ENCODE measurements at regions not wholly inside any gene's neighbourhood (a gene's known extent, or its start where the extent isn't known, plus 50 kb on each side); places are given as distances from the start of the nearest gene placed in this dataset.
"Not testable (repeated sequence)": the region's sequence is repeated elsewhere in the genome, so short reads cannot be mapped to it uniquely, and the experiment has no call there.

DNA sequence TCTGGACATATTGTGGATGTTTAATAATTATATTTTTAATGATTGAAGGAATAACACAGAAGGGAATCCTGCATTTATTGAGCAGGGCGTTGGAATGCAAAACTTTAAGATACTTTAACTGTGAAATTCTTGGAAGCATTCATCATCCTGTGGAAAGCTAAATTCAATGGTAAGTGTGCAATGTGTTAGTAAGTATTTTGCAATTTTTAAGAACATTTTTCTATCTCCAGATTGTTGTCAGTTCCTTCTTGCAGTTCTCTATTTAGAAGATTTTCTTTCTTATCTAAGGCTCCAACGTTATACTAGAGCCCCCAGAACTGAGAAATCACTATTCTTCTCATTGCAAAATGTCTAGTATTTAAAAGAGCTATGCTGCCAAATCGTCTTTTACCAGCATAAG lies 132.2 kb upstream of the TSC22D2 start:
- no peaks in the 10 kb centered on the region for H3K9me3 ChIP-seq (ENCODE audit: control insufficient read depth, low read depth, low read length)
- no peaks in the 10 kb centered on the region for H3K4me1 ChIP-seq (ENCODE audit: control insufficient read depth, low read depth, low read length)
- H3K27ac ChIP-seq (ENCODE audit: low read length) = no peak overlapping the region
- no peak overlapping the region for H3K9ac ChIP-seq (ENCODE audit: low read length)
- no peaks in the 10 kb centered on the region for H3K27me3 ChIP-seq (ENCODE audit: control insufficient read depth, insufficient read depth, low read length)
- H3K36me3 ChIP-seq (ENCODE audit: control insufficient read depth, low read depth, low read length) = no peaks in the 10 kb centered on the region
- no peak overlapping the region for H3K4me3 ChIP-seq (ENCODE audit: low read length)

DNA sequence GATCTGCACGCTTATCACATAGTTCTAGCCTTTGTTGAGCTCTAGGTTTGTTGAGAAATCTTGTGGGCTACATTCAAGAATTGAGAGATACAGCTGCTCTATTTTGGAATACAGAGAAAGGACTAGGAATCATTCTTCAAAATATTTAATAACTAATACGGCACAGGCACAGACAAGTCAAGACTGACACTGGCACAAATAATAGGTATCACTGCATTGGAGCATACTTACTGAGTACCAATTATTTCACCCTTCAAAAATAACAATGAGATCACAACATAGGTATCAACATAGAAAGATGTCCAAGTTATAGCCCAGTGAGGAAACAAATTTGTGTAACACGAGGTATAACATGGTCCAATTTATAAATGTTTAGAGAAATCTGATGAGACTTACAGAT lies 133.7 kb upstream of the TSC22D2 start:
- H3K9ac ChIP-seq (ENCODE audit: low read length) = no peak overlapping the region
- H3K27me3 ChIP-seq (ENCODE audit: control insufficient read depth, insufficient read depth, low read length) = no peaks in the 10 kb centered on the region
- H3K4me3 ChIP-seq (ENCODE audit: low read length) = no peak overlapping the region
- H3K9me3 ChIP-seq (ENCODE audit: control insufficient read depth, low read depth, low read length) = no peaks in the 10 kb centered on the region
- no peak overlapping the region for H3K27ac ChIP-seq (ENCODE audit: low read length)
- H3K36me3 ChIP-seq (ENCODE audit: control insufficient read depth, low read depth, low read length) = no peaks in the 10 kb centered on the region
- H3K4me1 ChIP-seq (ENCODE audit: control insufficient read depth, low read depth, low read length) = no peaks in the 10 kb centered on the region

DNA sequence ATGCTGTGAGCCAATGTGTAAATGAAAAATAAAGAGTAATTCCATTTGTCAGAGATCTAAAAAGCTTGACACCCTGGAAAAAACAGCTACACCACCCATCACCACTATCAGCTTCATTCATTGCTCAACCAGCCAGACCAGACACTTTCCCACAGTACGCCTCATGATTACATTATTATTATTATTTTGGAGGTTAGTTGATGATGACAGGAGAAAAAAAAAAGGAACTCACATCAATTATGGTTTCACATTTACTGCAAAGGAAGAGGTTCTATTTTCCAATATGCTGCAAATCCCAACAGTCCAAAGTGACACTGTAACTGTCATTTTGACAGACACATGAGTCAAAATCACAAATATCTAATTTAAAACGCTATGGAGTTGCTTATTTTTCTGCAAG lies 134.7 kb upstream of the TSC22D2 start:
- H3K9me3 ChIP-seq (ENCODE audit: control insufficient read depth, low read depth, low read length) = no peaks in the 10 kb centered on the region
- no peak overlapping the region for H3K9ac ChIP-seq (ENCODE audit: low read length)
- no peak overlapping the region for H3K4me3 ChIP-seq (ENCODE audit: low read length)
- no peaks in the 10 kb centered on the region for H3K4me1 ChIP-seq (ENCODE audit: control insufficient read depth, low read depth, low read length)
- no peak overlapping the region for H3K27ac ChIP-seq (ENCODE audit: low read length)
- H3K27me3 ChIP-seq (ENCODE audit: control insufficient read depth, insufficient read depth, low read length) = no peaks in the 10 kb centered on the region
- H3K36me3 ChIP-seq (ENCODE audit: control insufficient read depth, low read depth, low read length) = no peaks in the 10 kb centered on the region

DNA sequence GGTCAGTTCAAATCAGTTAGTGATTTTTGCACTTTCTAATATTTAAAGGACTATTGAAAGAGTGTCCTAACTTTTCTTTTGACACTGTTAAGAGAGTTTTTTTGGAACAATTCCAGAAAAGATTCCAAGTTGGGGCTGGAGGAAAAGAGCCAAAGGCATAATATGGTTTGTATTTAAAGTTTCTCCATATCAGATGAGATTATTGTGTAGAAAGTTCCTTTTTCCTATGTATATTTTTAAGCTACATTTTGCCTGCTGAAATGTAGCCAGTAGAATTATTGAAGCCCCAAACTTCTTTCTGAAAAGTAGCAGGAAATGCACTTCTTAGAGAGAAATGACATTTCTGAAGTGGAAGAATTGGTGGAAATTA lies 136.5 kb upstream of the TSC22D2 start:
- Histone ChIP-seq H3K27me3 (ENCODE audit: control insufficient read depth, insufficient read depth, low read length) (no peaks in the 10 kb centered on the region), H3K9me3 (ENCODE audit: control insufficient read depth, low read depth, low read length) (no peaks in the 10 kb centered on the region), H3K36me3 (ENCODE audit: control insufficient read depth, low read depth, low read length) (no peaks in the 10 kb centered on the region), H3K27ac (ENCODE audit: low read length) (no peak overlapping the region), H3K9ac (ENCODE audit: low read length) (no peak overlapping the region), H3K4me1 (ENCODE audit: control insufficient read depth, low read depth, low read length) (no peaks in the 10 kb centered on the region), H3K4me3 (ENCODE audit: low read length) (no peak overlapping the region)

DNA sequence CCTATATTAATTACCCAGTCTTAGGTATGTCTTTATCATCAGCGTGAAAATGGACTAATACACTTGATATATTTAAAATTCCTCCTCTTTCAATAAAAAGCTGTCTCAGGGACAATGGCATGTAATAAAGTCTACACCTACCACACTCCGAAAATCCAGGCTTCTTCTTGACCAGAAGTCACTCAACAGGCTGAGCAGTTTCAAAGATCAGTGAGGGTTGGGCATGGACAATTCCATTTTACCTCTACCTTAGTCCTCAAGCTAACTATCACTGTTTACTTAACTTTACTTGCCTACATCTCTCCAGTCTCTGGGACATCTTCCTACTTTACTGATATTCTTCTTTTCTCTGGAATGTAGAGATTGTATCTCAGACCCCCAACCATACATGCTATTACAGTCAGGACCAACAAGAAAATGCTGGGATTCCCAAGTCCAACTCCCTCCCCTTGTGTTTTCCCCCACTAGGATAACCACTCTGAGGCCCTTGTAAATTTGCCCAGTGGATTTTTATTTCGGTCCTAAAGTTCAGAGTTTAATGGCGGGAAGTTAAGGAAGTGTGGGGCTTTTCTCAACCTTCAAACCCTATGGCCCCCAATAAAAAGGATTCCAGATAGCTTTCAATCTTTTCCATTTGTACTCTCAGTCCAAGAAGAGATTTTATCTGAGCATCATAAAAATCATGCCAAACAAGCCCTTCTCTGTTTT lies 137.1 kb upstream of the TSC22D2 start:
- no peaks in the 10 kb centered on the region for H3K4me1 ChIP-seq (ENCODE audit: control insufficient read depth, low read depth, low read length)
- no peak overlapping the region for H3K9ac ChIP-seq (ENCODE audit: low read length)
- H3K4me3 ChIP-seq (ENCODE audit: low read length) = no peak overlapping the region

DNA sequence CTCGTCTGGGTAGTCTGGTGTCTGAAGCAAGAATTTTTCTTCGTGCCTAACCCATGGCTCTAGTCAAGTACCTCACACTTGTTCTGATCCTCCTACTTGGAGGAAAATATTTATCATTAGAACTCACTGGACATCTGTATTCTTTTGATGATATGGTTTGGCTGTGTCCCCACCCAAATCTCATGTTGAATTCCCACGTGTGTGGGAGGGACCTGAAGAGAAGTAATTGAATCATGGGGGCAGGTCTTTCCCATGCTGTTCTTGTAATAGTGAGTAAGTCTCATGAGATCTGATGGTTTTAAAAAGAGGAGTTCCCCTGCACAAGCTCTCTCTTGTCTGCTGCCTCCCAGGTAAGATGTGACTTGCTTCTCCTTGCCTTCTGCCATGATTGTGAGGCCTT lies 137.7 kb upstream of the TSC22D2 start:
- not testable (repeated sequence) for H3K4me1 ChIP-seq (ENCODE audit: control insufficient read depth, low read depth, low read length); H3K27me3 ChIP-seq (ENCODE audit: control insufficient read depth, insufficient read depth, low read length)

More for the DNA sequence above, 137.1 kb upstream of the TSC22D2 start:
- Histone ChIP-seq H3K27ac (ENCODE audit: low read length) (no peak overlapping the region), H3K36me3 (ENCODE audit: control insufficient read depth, low read depth, low read length) (no peaks in the 10 kb centered on the region), H3K27me3 (ENCODE audit: control insufficient read depth, insufficient read depth, low read length) (no peaks in the 10 kb centered on the region), H3K9me3 (ENCODE audit: control insufficient read depth, low read depth, low read length) (no peaks in the 10 kb centered on the region)

DNA sequence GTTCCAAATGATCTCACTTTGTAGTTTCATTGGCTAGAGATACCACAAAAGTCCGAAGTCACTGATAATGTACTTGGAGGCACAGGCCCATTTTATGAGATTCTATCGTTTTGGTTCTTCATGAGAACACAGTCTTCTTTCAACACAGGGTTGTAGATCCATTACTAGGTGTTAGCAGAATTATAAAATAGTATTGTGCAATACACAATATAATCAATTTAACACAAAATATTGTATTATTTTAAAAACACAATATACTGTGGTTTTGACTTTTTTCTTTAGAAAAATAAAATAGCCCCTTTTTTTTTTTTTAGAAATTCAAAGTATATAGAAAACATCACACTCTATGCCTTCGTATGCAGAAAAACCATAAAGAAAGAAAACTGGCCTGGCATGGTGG lies 138.6 kb upstream of the TSC22D2 start:
- Histone ChIP-seq H3K27ac (ENCODE audit: low read length) (no peak overlapping the region), H3K36me3 (ENCODE audit: control insufficient read depth, low read depth, low read length) (no peaks in the 10 kb centered on the region), H3K9me3 (ENCODE audit: control insufficient read depth, low read depth, low read length) (no peaks in the 10 kb centered on the region), H3K4me1 (ENCODE audit: control insufficient read depth, low read depth, low read length) (no peaks in the 10 kb centered on the region), H3K4me3 (ENCODE audit: low read length) (no peak overlapping the region), H3K9ac (ENCODE audit: low read length) (no peak overlapping the region), H3K27me3 (ENCODE audit: control insufficient read depth, insufficient read depth, low read length) (no peaks in the 10 kb centered on the region)

More for the DNA sequence above, 137.7 kb upstream of the TSC22D2 start:
- not testable (repeated sequence) for H3K27ac ChIP-seq (ENCODE audit: low read length); H3K36me3 ChIP-seq (ENCODE audit: control insufficient read depth, low read depth, low read length); H3K9me3 ChIP-seq (ENCODE audit: control insufficient read depth, low read depth, low read length); H3K9ac ChIP-seq (ENCODE audit: low read length); H3K4me3 ChIP-seq (ENCODE audit: low read length)

DNA sequence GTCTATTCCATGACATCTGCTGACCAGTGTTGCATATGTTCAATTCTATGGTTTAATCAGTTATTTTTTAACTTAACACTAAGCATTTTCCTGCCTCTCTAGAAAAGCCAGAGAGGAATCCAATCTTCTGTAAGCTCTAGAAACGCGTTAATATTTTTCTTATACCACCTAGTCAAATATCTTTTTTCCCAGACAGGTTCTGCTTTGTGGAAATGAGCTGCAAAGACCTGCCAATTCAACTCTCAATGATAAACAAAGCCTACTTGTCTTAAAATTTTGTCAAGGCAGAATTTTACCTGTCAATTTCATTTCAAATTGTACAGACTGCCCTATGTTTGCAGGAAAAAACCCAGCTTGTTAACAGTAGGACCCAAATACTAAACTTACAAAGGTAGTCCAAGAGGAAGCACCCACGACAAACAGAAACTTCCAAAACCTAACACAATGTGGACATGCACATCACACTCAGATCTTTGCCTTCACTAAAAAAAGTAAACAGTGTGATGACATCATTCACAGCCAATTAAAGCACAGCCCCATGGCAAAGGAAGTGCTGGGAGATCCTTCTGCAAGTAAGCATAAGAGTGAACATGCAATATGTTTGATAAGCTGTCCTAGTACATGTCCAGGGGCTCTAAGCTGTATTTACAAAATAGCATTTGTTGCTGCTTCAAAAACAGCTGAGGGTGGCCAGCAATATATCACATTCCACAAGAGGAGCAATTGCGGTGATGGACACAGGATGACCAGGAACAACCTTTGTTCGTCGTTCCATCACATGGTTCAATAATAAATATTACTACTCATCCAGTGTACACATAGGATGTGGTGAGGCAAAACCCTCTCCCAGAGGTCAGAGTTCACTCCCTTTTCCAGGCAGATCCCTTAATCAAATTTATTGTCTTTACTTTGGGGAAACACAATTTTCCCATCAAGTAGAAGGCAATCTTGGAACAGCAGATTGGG lies 139.4 kb upstream of the TSC22D2 start:
- Histone ChIP-seq H3K9me3 (ENCODE audit: control insufficient read depth, low read depth, low read length) (no peaks in the 10 kb centered on the region), H3K36me3 (ENCODE audit: control insufficient read depth, low read depth, low read length) (no peaks in the 10 kb centered on the region), H3K9ac (ENCODE audit: low read length) (no peak overlapping the region), H3K4me3 (ENCODE audit: low read length) (no peak overlapping the region), H3K4me1 (ENCODE audit: control insufficient read depth, low read depth, low read length) (no peaks in the 10 kb centered on the region), H3K27ac (ENCODE audit: low read length) (no peak overlapping the region), H3K27me3 (ENCODE audit: control insufficient read depth, insufficient read depth, low read length) (no peaks in the 10 kb centered on the region)

DNA sequence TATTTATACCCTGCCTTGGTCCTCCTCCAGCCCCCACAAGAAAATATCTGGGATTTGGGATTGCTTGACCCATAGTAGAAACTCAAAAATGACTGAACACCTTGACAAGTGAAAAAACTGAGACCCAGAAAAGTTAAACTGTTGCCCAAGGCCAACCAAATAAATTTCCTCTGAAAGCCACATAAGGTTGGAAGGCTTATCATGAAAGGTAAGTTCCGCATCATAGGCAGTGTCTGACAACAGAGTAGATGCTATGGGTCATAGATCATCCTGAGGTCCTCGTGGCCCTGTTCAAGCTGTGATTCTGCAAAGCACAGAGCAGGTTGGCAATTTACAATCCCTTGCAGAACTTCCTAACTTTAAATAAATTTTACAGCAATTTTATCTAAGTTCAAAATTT lies 140.8 kb upstream of the TSC22D2 start:
- Histone ChIP-seq H3K9me3 (ENCODE audit: control insufficient read depth, low read depth, low read length) (no peaks in the 10 kb centered on the region), H3K4me3 (ENCODE audit: low read length) (no peak overlapping the region), H3K27ac (ENCODE audit: low read length) (no peak overlapping the region), H3K36me3 (ENCODE audit: control insufficient read depth, low read depth, low read length) (no peaks in the 10 kb centered on the region), H3K27me3 (ENCODE audit: control insufficient read depth, insufficient read depth, low read length) (no peaks in the 10 kb centered on the region), H3K4me1 (ENCODE audit: control insufficient read depth, low read depth, low read length) (no peaks in the 10 kb centered on the region), H3K9ac (ENCODE audit: low read length) (no peak overlapping the region)

DNA sequence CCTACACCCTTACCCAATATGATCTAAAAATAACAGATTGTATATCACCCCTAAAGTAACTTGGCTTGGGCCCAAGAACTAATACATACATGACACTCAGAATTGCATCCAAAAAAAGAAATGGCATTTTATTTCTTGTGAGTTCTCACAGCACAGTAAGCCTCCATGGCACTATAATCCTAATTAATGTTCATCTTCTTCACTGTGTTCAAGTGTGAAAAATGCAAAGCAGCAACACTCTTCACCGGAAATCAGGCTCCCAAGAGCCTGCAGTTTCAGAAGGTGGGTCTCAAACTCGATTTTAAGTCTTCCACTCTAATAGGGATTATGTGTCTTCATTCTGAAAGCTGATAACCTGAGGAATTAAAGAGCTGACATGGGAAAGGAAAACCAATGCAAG lies 142.8 kb upstream of the TSC22D2 start:
- Histone ChIP-seq H3K27me3 (ENCODE audit: control insufficient read depth, insufficient read depth, low read length) (no peaks in the 10 kb centered on the region), H3K4me1 (ENCODE audit: control insufficient read depth, low read depth, low read length) (no peaks in the 10 kb centered on the region), H3K36me3 (ENCODE audit: control insufficient read depth, low read depth, low read length) (no peaks in the 10 kb centered on the region), H3K4me3 (ENCODE audit: low read length) (no peak overlapping the region), H3K27ac (ENCODE audit: low read length) (no peak overlapping the region), H3K9ac (ENCODE audit: low read length) (no peak overlapping the region), H3K9me3 (ENCODE audit: control insufficient read depth, low read depth, low read length) (no peaks in the 10 kb centered on the region)

DNA sequence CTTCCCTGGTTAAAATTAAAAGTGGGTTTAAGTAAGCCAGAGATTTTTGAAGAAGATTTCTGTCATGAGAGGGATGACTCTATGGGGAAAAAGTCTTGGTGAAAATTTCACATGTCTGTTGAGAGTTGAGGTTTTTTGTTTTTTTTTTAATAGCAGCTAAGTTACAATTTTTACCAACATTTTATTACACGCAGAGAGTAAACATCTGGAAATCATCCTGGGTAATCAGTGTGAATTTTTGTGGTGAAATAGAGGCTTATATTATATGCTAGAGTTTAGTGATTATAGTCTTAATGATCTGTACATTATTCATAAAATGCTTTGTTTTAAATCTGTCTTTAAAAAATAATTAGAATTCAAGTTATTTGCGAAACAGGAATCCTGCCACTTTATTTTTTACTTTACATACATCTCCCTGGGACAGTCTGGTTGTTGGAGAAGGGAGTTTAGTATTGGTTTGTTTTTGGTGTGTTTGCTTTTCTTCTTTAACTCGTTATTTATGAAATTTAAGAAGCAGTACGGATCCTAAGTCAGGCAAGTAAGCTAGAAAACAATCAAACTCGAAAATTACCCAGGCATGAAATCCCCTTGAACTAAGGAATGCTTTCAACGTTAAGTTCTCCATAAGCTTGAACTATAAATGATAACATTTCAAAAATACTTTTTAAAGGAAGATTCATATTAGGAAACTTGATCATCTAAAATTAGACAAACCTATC lies 143.4 kb upstream of the TSC22D2 start:
- Histone ChIP-seq H3K4me3 (ENCODE audit: low read length) (no peak overlapping the region), H3K27ac (ENCODE audit: low read length) (no peak overlapping the region), H3K4me1 (ENCODE audit: control insufficient read depth, low read depth, low read length) (no peaks in the 10 kb centered on the region), H3K9me3 (ENCODE audit: control insufficient read depth, low read depth, low read length) (no peaks in the 10 kb centered on the region), H3K36me3 (ENCODE audit: control insufficient read depth, low read depth, low read length) (no peaks in the 10 kb centered on the region), H3K27me3 (ENCODE audit: control insufficient read depth, insufficient read depth, low read length) (no peaks in the 10 kb centered on the region), H3K9ac (ENCODE audit: low read length) (no peak overlapping the region)
